ENCODE measurements at regions not wholly inside any gene's neighbourhood (a gene's known extent, or its start where the extent isn't known, plus 50 kb on each side); places are given as distances from the start of the nearest gene placed in this dataset. TPM values are rescaled to one million over a fixed set of nuclear protein-coding genes. Genes with fewer than 3 reads are reported as not detected.

Small RNA genes in the stretch of these regions (small RNA-seq; reads per million reads assigned to genes)
- not detected for gene RN7SL601P (ENCODE audit: low replicate concordance)
